NOMO-1 (cell line): ENCODE measurements at regions not wholly inside any gene's neighbourhood (a gene's known extent, or its start where the extent isn't known, plus 50 kb on each side); places are given as distances from the start of the nearest gene placed in this dataset.

Source experiments
- DNase-seq, 2 experiments: peaks; one replicate each; lab custom pipeline; 2025; ENCODE audit not compliant: unreplicated experiment in 2 of 2; lab: John Stamatoyannopoulos, UW

DNA sequence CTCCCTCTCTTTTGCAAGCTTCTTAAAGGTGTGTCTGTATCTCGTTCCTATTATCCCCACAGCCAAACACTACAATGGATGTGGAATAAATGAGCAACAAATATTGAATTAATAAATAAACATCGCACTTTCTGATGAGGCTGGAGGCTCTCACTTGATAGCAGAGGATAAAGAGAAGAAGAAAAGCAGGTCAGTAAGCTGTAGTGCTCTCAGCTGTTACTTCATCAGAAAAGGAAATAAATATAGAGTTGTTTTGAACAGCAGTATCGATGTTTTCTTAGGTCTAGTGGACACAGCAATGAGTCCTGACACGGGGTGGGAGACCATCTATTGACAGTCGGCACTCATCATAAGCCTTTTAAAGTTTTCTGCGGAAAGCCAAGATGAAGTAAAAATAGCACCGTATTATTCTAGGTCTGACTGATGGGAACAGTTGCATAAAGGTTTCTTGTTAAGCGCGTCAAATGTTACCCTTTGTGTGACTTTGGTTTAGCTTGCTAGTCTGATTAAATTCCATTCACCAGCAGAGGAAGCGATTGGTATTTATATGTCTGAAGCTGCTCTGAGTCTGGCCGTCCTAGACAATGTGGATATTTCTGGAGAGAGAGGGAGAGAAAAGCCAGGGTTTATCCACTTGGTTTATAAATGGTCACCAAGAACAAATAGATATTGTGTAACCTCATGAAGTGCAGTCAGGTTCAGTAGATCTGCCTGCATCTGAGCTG is 646.1 kb downstream of the CDH11 start:
- DNase-seq = no peak

GRCh38 chr16:64470916-64471315 is 650.9 kb downstream of the CDH11 start:
- no peak for DNase-seq

GRCh38 chr16:64469906-64470702 is 651.8 kb downstream of the CDH11 start:
- no peak for DNase-seq

- DNase-seq = no peak
Measured at GRCh38 chr16:64469351-64469750, 652.5 kb downstream of the CDH11 start.

DNA sequence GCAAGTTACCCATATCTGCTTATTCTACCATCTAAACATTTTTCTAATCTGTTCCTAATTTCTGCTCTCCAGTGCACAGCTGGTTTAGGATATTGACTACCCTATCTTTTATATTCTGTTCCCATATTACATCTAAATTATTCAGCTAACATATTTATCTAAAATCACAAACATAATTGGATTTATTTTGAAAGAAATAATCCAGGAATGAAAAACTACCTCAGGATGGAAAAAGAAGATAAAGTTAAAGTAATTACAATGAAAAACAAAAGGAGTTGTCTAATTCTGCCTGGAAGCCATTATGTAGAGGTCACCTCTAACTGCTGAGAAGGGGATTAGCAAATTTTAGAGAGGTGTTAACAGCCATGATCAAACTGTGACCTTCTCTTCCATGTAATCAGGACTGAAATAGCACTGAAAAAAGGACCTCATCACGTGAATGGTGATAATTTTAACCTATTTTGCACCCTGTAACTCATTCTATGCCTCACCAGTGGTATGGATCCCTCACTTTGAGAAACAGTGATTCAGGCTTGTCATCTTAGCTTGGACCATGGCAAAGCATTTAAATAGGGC is 653.3 kb downstream of the CDH11 start:
- no peak for DNase-seq

GRCh38 chr16:64459821-64460220 is 662.0 kb downstream of the CDH11 start:
- no peak for DNase-seq

GRCh38 chr16:64459402-64459801 is 662.5 kb downstream of the CDH11 start:
- no peak for DNase-seq

DNA sequence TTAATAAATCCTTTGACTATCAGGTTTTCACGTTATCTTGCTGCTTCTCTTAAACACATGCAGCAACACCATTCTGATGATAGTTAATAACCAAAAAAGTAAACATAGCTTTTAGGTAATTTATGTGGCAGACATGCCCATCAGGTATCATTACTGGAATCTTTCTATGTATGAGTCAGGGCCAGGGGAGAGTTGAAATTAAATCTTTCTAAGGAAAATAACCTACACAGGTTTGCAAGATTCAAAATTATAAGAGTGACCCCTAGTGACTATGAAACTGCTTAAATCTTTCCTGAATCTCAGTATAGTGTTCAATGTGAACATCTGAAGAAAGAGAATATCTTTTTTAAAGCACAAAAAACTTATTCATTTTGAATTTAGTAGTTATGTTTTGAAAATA is 666.6 kb downstream of the CDH11 start:
- no peak for DNase-seq

- no peak for DNase-seq
Measured at GRCh38 chr16:64453646-64454045, 668.2 kb downstream of the CDH11 start.

DNA sequence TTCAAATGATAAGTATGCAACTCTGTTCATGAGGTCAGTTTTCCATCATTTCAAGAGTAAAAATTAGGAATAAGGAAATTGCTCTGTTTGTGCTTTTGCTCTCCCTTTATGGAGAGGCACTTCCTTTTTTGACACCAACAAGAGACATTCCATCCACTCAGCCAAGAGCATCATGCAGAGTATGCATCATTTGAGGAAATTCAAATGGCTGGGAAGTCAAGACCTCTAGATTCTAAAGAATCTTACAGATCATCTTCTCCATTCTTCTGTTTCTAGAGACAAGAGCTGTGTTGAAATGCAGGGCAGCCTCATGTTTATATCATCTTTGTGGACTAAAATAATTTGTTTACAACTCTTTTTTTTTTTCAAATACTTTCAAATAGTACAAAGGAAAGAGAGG is 669.4 kb downstream of the CDH11 start:
- DNase-seq = no peak

DNA sequence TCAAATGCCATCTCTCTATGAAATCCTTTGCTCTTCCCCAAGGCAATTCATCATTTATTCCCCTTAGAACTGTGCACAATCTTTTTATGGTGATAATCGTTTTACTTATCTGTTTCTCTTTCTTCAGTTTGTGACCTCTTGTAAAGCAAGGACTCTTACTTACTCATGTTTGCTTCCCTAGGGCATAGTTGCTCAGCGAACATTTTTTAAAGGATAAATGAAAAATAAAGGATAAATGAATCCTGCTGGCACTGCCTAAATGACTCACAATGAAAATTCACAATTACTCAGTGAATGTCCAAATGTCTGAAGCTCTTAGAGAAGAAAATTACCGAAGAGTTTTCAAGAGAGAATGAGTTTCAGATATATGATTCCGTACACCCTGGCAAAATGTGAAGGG is 671.7 kb downstream of the CDH11 start:
- DNase-seq = no peak

DNA sequence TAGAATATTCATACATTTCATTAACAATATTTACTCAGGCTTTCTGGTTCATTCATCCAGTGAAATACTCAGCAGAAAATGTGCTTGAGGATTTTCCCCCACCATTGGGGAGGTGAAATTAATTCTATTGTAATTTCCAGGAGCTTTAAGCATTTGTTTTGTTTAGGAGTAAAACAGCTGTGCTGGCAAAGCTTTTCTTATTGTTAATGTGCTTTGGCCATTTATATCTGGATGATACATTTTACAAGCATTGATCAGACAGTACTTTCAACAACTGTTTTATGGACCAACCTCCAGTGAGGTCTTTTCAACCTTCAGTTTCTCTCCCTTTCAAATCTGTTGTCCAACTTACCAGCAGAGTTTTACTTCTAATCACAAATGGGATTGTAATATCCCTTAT is 672.4 kb downstream of the CDH11 start:
- no peak for DNase-seq

DNA sequence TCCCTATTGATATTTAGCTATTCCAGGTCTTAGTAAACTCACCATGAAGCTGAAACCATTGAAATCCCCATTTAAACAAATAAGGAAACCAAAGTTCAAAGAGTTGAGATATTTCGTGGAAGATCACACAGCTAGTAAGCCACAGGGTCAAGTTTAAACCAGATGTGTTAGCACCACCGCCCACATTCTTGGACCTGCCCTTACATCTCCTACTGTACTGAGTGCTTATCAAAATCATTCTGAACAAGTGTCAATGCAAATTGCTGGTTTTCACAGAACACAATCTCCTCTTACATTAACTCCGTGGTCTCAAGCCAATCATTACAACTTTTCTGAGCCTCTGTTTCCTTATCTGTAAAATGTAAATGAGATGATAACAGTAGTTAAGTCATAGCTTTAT is 676.2 kb downstream of the CDH11 start:
- DNase-seq = no peak

GRCh38 chr16:64445245-64445644 is 676.6 kb downstream of the CDH11 start:
- DNase-seq = no peak

DNA sequence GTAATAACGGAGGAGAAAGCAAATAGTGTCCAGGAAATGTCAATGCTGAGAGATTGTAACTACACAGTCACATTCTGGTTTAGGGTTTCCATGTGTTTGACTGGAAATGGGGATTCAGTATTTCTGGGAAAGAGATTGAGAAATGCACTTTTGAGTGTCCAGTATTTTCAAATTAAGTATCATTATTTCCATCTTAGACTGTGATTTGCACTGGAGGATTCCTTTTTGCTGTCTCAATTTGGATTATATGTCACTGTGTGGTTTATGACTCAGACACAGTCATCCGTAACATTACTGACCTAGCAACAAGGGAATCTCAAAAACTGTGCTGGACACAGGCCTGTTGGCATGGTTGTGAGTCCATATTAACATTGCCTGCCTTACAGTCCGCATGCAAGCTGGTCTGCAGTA is 681.4 kb downstream of the CDH11 start:
- no peak for DNase-seq

DNA sequence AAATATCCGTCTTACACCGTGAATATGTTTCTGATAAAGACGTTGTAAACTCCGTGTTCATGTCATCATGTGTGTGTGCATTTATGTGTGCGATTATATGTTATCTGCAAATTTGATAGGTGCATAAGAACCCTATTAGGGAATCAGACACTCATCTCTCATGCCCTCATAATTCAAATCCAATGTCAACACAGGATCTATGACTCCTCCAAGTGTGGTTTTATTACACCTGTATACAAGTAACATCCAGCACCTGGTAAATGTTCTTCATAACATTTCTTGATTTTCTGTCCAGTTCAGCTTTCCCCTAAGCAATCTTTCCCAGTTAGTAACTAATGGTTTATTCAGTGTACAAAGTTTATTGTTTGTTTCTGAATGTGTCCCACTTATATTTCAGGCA is 681.9 kb downstream of the CDH11 start:
- no peak for DNase-seq

DNA sequence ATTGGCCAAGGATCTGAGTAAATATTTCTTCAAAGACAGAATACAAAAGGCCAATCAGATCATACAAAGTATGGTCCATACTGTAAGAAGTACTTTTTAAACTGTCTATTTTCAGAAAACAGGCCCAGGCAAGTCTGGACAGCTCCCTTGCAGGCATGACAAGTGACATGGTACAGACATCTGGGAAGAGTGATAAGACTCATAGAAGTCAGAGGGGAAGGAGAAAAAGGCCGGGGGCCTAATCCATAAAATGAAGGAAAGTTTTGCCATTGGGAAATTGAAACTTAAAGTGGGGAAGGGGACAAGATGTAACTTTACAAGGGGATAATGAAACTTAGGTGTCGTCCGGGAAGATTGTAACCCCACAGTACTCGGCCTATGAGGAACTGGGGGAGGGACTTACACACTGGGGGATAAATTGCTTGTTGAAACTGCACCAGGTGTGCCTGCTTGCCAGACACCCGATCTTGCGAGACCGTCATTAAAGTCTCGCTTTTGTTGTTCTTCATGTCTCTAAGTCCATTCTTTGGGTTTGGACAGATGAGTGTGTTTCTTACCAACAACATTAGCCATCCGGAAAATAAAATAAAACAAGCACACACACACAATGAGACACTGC is 684.0 kb downstream of the CDH11 start:
- no peak for DNase-seq

DNA sequence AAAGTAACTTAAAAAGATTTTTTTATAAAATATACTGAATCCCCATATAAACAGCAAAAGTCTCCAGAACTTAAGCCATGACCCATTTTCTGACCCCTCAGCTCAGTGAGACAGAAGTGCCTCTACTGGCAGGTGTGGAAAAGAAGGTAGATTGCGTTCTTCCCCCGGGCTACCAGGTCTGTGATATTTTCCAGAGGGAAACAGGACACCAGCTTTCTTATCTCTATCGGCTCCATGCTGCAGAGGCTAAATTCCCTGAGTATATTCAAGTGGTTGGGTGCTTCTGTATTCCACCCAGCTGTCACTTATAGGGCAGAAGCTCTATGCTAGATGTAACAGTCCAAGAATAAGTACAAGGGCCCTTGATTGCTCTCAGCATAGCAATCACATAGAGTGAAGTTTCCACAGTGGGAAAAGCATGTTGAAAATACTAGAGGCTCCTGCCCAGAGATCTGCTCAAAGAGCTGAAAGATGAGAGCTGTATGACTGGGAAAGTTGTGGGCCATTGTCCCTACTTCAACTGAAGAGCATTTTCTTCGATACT is 687.3 kb downstream of the CDH11 start:
- no peak for DNase-seq

- DNase-seq = no peak
Measured at GRCh38 chr16:64428463-64429113, 693.3 kb downstream of the CDH11 start.

- DNase-seq = no peak
Measured at GRCh38 chr16:64426131-64426666, 695.7 kb downstream of the CDH11 start.
